ENCODE measurements at regions not wholly inside any gene's neighbourhood (a gene's known extent, or its start where the extent isn't known, plus 50 kb on each side); places are given as distances from the start of the nearest gene placed in this dataset.

DNA sequence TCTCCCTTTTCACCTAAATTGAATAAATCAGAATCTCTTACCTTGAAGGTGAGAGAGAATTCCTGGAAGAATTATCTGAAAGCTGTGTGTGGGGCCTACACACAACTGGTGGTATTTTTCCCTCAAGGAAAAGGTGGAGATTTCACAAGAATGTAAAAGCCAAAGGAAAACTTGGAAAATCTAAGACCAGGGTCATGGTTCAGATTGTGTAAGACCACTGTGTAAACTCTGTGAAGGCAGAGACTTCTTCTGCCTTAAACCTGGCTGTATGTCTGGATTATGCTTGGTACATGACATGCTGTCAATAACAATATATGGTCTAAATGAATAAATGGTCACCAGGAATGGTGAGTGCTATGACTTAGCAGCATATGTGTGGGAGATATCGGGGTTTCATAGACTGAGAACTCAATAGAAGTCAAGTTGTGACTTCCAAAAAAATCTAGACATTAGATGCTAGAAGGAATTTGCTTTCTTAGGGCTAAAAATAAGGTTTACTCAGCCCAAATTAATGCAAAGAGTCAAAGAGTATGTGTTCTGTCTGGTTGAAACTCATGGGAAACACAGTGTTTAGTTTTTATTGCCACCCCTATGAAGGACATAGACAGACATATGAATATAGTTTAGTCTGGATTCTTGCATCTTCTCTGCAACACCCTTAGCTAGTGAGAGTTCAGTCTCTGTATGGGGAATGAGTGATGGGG is 163.7 kb downstream of the SNAPC1 start:
- DNase-seq: no peak
- Histone ChIP-seq H3K27me3 (no peaks in the 10 kb centered on the region), H3K9ac (ENCODE audit: low read depth in 2 of 2, low read length in 2 of 2) (no peak overlapping the region), H3K27ac (no peak overlapping the region), H3K9me3 (no peaks in the 10 kb centered on the region), H3K4me3 (no peak overlapping the region), H3K4me1 (no peaks in the 10 kb centered on the region), H3K36me3 (no peaks in the 10 kb centered on the region)
- intact Hi-C loops (cut with DNase I): loop anchor here (10.0 kb wide), 1 partner anchor 199 kb away; no protein-coding TSS in a partner anchor
- TF ChIP-seq, protein P1, sequence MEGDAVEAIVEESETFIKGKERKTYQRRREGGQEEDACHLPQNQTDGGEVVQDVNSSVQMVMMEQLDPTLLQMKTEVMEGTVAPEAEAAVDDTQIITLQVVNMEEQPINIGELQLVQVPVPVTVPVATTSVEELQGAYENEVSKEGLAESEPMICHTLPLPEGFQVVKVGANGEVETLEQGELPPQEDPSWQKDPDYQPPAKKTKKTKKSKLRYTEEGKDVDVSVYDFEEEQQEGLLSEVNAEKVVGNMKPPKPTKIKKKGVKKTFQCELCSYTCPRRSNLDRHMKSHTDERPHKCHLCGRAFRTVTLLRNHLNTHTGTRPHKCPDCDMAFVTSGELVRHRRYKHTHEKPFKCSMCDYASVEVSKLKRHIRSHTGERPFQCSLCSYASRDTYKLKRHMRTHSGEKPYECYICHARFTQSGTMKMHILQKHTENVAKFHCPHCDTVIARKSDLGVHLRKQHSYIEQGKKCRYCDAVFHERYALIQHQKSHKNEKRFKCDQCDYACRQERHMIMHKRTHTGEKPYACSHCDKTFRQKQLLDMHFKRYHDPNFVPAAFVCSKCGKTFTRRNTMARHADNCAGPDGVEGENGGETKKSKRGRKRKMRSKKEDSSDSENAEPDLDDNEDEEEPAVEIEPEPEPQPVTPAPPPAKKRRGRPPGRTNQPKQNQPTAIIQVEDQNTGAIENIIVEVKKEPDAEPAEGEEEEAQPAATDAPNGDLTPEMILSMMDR (IDR thresholded peaks at IDR 0.05): no peak

DNA sequence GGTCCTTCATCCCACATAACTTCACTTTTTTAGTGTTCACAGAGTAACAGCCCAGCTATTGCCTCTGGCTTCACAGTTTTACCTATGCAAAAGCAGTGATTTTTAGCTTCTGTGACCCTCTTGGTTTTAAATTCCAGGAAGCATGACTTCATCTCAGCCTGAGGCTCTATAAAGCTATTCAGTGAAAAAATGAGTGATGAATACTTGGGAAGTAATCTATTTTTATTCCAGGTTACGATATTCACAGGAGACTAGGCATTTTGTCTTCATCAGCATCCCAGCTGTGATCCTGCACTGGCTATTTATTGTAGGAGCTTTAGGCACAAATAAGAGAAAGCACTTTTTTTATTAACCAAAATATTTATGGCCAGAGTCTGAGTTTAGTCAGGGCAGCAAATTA is 164.8 kb downstream of the SNAPC1 start:
- intact Hi-C loops (cut with DNase I): loop anchor here (10.0 kb wide), 1 partner anchor 198 kb away; no protein-coding TSS in a partner anchor
- H3K9ac ChIP-seq (ENCODE audit: low read depth in 2 of 2, low read length in 2 of 2): no peak overlapping the region
- H3K27ac ChIP-seq: no peak overlapping the region
- no peaks in the 10 kb centered on the region for H3K9me3 ChIP-seq
- H3K4me3 ChIP-seq: no peak overlapping the region
- TF ChIP-seq, protein P1 (IDR thresholded peaks at IDR 0.05): no peak
- H3K36me3 ChIP-seq: no peaks in the 10 kb centered on the region
- H3K4me1 ChIP-seq: no peaks in the 10 kb centered on the region
- no peaks in the 10 kb centered on the region for H3K27me3 ChIP-seq
- no peak for DNase-seq

DNA sequence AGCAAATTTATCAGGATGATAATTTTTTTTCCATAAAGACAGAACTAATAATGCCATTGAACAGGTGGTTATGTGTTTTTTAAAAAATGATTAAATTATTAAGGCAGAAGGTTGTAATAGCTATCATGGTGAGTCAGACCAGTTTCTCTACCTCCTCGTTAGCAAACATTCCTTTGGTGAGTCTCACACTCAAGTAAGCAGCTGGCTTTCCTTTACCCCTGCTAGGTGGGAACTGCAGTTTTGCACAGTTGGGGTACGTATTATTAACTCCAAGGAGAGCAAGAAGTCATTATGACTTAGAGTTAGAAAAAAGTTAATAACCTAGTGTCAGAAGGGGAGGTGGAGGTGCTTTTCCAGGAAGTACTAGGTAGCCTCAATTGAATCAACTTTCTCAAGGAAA is 165.3 kb downstream of the SNAPC1 start:
- intact Hi-C loops (cut with DNase I): loop anchor here (10.0 kb wide), 1 partner anchor 197 kb away; no protein-coding TSS in a partner anchor
- H3K36me3 ChIP-seq: no peaks in the 10 kb centered on the region
- H3K27ac ChIP-seq: no peak overlapping the region

DNA sequence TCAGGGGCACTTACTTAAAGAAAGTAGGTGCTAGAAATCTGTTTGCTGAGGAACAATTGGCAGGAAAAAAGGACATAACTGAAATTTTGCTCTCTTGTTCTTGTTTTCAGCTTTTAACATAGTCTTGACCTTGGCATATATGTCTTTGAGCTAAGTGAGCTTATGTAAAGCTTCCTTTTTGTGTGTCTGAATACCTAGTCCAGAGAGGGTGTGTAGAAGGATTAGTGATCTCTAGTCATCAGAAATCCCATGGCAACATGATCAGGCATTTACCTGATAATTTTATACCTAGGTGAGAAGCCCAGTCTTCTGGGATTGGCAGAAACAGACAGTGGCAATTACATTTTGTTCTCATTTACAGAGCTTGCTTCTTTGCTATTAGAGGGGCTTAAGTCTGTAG is 166.1 kb downstream of the SNAPC1 start:
- Histone ChIP-seq H3K4me3 (no peak overlapping the region), H3K9me3 (no peaks in the 10 kb centered on the region), H3K4me1 (no peaks in the 10 kb centered on the region), H3K9ac (ENCODE audit: low read depth in 2 of 2, low read length in 2 of 2) (no peak overlapping the region), H3K27me3 (no peaks in the 10 kb centered on the region), H3K36me3 (no peaks in the 10 kb centered on the region), H3K27ac (no peak overlapping the region)
- DNase-seq: no peak
- TF ChIP-seq, protein P1 (IDR thresholded peaks at IDR 0.05): no peak
- intact Hi-C loops (cut with DNase I): loop anchor here (10.0 kb wide), 1 partner anchor 197 kb away; no protein-coding TSS in a partner anchor

More for the DNA sequence above, 165.3 kb downstream of the SNAPC1 start:
- Histone ChIP-seq H3K9ac (ENCODE audit: low read depth in 2 of 2, low read length in 2 of 2) (no peak overlapping the region), H3K27me3 (no peaks in the 10 kb centered on the region), H3K4me3 (no peak overlapping the region), H3K9me3 (no peaks in the 10 kb centered on the region), H3K4me1 (no peaks in the 10 kb centered on the region)
- no peak for DNase-seq
- TF ChIP-seq, protein P1 (IDR thresholded peaks at IDR 0.05): no peak

DNA sequence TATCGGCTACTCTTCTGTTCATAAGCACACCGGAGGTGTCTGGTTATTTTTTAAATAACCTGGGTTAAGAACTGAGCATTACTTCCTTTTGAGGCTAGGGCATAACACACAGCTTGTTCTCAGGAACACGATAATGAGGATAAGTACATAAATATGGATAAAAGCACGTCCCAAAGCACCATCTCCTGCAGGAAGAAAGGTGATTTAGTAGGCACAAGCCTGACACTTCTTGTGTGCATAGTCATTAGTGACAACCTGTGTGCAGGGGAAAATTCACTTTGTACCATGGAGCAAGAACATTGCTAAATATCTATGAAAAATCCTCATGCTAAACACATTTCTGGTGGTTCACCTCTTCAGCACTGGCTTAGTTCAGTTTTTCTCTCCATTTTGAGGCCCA is 166.5 kb downstream of the SNAPC1 start:
- Histone ChIP-seq H3K27me3 (no peaks in the 10 kb centered on the region), H3K9me3 (no peaks in the 10 kb centered on the region), H3K27ac (no peak overlapping the region), H3K4me3 (no peak overlapping the region), H3K4me1 (no peaks in the 10 kb centered on the region), H3K36me3 (no peaks in the 10 kb centered on the region), H3K9ac (ENCODE audit: low read depth in 2 of 2, low read length in 2 of 2) (no peak overlapping the region)
- intact Hi-C loops (cut with DNase I): loop anchor here (10.0 kb wide), 1 partner anchor 196 kb away; no protein-coding TSS in a partner anchor
- TF ChIP-seq, protein P1 (IDR thresholded peaks at IDR 0.05): no peak
- no peak for DNase-seq
